Kidney (tissue), 13 donors: ENCODE measurements at regions not wholly inside any gene's neighbourhood (a gene's known extent, or its start where the extent isn't known, plus 50 kb on each side); places are given as distances from the start of the nearest gene placed in this dataset.

Source experiments
- DNase-seq, 5 donors: peaks; one replicate each; pipeline ENCODE4 v3.0.0-alpha.2; 2013 to 2020
- FAIRE-seq: peaks from 2 replicates; lab custom pipeline; 2012; peaks lifted over from hg19 to GRCh38; lab: Jason Lieb, UNC
- H3K27ac ChIP-seq, 2 donors: one replicate each; pipeline ENCODE4 v1.7.0; 2013; ENCODE audit warnings: low read depth in 2 of 2, low read length in 2 of 2, inconsistent platforms in 1 of 2
- H3K27me3 ChIP-seq: one replicate; pipeline ENCODE4 v1.7.1; 2013; ENCODE audit warnings: low read length, inconsistent platforms; ENCODE audit not compliant: control insufficient read depth, insufficient read depth
- H3K36me3 ChIP-seq, 3 donors: one replicate each; pipeline versions ENCODE4 v1.7.0 to v1.7.1; 2013; ENCODE audit warnings: low read length in 3 of 3, control low read depth in 1 of 3, inconsistent platforms in 1 of 3; ENCODE audit not compliant: insufficient read depth in 3 of 3, control insufficient read depth in 2 of 3
- H3K4me1 ChIP-seq, 3 donors: one replicate each; pipeline versions ENCODE4 v1.7.0 to v1.7.1; 2013; ENCODE audit warnings: low read length in 3 of 3, inconsistent platforms in 1 of 3, low read depth in 1 of 3; ENCODE audit not compliant: control insufficient read depth in 2 of 3, insufficient read depth in 2 of 3
- H3K4me3 ChIP-seq, 3 donors: one replicate each; pipeline versions ENCODE4 v1.7.0 to v1.8.1; 2013; ENCODE audit warnings: low read length in 3 of 3, control low read depth in 1 of 3, inconsistent platforms in 1 of 3
- H3K9ac ChIP-seq, 3 donors: one replicate each; pipeline versions ENCODE4 v1.7.0 to v1.7.1; 2013; ENCODE audit warnings: low read length in 3 of 3, control low read depth in 1 of 3, inconsistent platforms in 1 of 3
- H3K9me3 ChIP-seq, 3 donors: one replicate each; pipeline versions ENCODE4 v1.7.0 to v1.7.1; 2013; ENCODE audit warnings: low read length in 3 of 3, control low read depth in 1 of 3, inconsistent platforms in 1 of 3; ENCODE audit not compliant: control insufficient read depth in 2 of 3, insufficient read depth in 1 of 3
- intact Hi-C: fragments of 100-400 bp; cut with DNase I; formaldehyde crosslinking; loops from one replicate; pipeline ENCODE4 v1.11.1; 2022
- TF ChIP-seq, protein P1 (sequence below): IDR thresholded peaks from 3 replicates; pipeline ENCODE4 v1.5.1; 2012; ENCODE audit warnings: mild to moderate bottlenecking, moderate library complexity, borderline replicate concordance; ENCODE audit not compliant: insufficient read depth; ENCODE audit errors: extremely low read depth
- donor health status: control.
- donor health status: control.
- donor health status: control.
- donor health status: control.
- donor health status: control.
- donor health status: DM: yes; HTN: yes; CAD: no.
- donor health status: Normal renal cell carcinoma (clear cell type).

DNA sequence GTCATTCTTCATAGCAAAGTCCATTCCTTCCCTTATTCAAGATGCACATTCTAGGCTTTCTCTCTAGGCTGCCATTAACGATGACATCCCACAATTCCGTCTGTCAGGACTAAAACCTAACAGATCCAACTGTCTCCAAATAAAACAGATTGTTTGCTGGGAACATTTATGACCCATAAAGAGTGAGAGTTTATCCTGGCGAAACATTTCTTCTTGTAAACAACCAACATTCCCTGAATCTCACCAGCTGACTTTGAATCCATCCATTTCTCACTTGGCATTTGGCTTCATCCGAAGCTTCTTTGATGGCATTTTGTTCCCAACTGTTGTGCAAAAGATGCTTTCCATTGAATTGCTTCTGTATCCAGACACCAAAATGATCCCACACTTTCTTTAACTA lies 93.1 kb downstream of the OLIG3 start:
- FAIRE-seq (no peak), DNase-seq (no peak)
- H3K36me3 ChIP-seq, result no peaks in the 10 kb centered on the region
- intact Hi-C loops, result no loop called here
- H3K27me3 ChIP-seq, result no peaks in the 10 kb centered on the region
- no peak overlapping the region for H3K4me3 ChIP-seq
- TF ChIP-seq, protein P1, sequence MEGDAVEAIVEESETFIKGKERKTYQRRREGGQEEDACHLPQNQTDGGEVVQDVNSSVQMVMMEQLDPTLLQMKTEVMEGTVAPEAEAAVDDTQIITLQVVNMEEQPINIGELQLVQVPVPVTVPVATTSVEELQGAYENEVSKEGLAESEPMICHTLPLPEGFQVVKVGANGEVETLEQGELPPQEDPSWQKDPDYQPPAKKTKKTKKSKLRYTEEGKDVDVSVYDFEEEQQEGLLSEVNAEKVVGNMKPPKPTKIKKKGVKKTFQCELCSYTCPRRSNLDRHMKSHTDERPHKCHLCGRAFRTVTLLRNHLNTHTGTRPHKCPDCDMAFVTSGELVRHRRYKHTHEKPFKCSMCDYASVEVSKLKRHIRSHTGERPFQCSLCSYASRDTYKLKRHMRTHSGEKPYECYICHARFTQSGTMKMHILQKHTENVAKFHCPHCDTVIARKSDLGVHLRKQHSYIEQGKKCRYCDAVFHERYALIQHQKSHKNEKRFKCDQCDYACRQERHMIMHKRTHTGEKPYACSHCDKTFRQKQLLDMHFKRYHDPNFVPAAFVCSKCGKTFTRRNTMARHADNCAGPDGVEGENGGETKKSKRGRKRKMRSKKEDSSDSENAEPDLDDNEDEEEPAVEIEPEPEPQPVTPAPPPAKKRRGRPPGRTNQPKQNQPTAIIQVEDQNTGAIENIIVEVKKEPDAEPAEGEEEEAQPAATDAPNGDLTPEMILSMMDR, result no peak
- no peak overlapping the region for H3K9ac ChIP-seq
- no peaks in the 10 kb centered on the region for H3K9me3 ChIP-seq
- no peak overlapping the region for H3K27ac ChIP-seq
- H3K4me1 ChIP-seq, result no peaks in the 10 kb centered on the region

DNA sequence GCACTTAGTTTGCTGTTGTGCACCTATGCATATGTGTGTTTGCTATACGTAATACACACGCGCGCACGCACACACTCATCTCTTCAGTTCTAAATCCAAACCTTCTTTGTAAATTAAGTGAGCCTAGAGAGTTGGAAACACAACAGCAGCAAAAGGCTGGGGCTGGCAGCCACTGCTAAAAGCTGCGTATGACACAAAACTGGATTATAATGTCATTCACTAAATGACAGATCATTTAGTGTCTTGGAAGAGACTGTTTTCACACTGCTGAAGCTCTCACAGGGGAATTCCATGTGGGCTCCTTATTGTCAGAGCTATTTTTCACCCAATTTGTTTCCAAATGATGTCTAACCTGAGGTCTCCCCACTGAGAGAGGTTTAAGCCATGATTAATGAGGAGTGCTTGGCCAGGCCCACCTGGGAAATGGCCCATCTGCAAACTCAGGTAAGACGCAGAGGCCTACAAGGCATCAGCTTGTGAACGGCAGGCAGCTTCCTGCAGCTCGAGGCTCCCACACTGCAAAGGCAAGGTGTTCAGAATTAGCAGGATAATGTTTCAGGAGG lies 94.2 kb downstream of the OLIG3 start:
- H3K27ac ChIP-seq, result no peak overlapping the region
- FAIRE-seq (no peak), DNase-seq (no peak)
- H3K27me3 ChIP-seq, result no peaks in the 10 kb centered on the region
- TF ChIP-seq, protein P1, result no peak
- no peaks in the 10 kb centered on the region for H3K4me1 ChIP-seq
- H3K36me3 ChIP-seq, result no peaks in the 10 kb centered on the region
- intact Hi-C loops, result no loop called here
- H3K9ac ChIP-seq, result no peak overlapping the region
- H3K4me3 ChIP-seq, result no peak overlapping the region
- no peaks in the 10 kb centered on the region for H3K9me3 ChIP-seq

DNA sequence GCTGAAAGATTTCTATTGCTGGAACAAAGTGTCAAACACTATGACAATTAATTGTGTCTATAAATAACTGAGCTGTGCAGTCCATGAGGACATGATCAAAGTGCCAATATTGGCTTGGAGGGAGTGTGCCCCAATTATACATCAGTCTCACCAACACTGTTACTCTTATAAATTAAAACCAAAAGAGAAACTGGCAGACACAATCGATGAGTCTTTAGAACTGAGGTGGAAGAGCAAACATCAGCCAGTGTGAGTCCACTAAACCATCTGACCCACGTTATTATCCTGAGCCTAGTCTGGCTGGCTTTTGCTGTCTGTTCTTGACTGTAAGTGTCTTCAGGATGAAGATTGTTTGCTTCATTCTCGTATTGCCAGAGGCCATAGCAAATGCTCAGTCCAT lies 98.9 kb downstream of the OLIG3 start:
- intact Hi-C loops, result no loop called here
- DNase-seq, result no peak
- TF ChIP-seq, protein P1, result no peak
- Histone ChIP-seq H3K9ac (no peak overlapping the region), H3K27me3 (no peaks in the 10 kb centered on the region), H3K36me3 (no peaks in the 10 kb centered on the region), H3K4me1 (no peaks in the 10 kb centered on the region), H3K4me3 (no peak overlapping the region), H3K27ac (no peak overlapping the region), H3K9me3 (no peaks in the 10 kb centered on the region)
- no peak for FAIRE-seq
